Cardiac fibroblast (primary cell): ENCODE measurements at regions not wholly inside any gene's neighbourhood (a gene's known extent, or its start where the extent isn't known, plus 50 kb on each side); places are given as distances from the start of the nearest gene placed in this dataset.

ENCODE experiments used
- DNase-seq, 2 donors: peaks; one replicate each; pipeline versions ENCODE4 v3.0.0 to v3.0.0-alpha.2; 2010; ENCODE audit warnings: low read depth in 2 of 2
- H3K4me3 ChIP-seq, 2 donors: replicated peaks in 1 of 2; 1 replicate in 1 of 2; 2 replicates in 1 of 2; pipeline ENCODE4 v1.5.1; 2011; ENCODE audit warnings: low read depth in 2 of 2, low read length in 2 of 2, mild to moderate bottlenecking in 2 of 2, moderate library complexity in 1 of 2
- CTCF ChIP-seq: IDR thresholded peaks from one replicate; pipeline ENCODE4 v1.5.1; 2011; ENCODE audit warnings: low read depth, mild to moderate bottlenecking, low read length, inconsistent platforms

GRCh38 chr22:22348815-22349454 is 104.3 kb downstream of the VPREB1 start:
- TF ChIP-seq CTCF, result no peak
- H3K4me3 ChIP-seq, result no peak overlapping the region
- DNase-seq, result no peak

- no peak for TF ChIP-seq CTCF
- H3K4me3 ChIP-seq, result no peak overlapping the region
- no peak for DNase-seq
These were observed 104.9 kb downstream of the VPREB1 start for GRCh38 chr22:22349455-22349836.

GRCh38 chr22:22351366-22351765 is 106.8 kb downstream of the VPREB1 start:
- no peak overlapping the region for H3K4me3 ChIP-seq
- no peak for TF ChIP-seq CTCF
- DNase-seq, result no peak

GRCh38 chr22:22352371-22352999 is 107.9 kb downstream of the VPREB1 start:
- no peak for DNase-seq
- TF ChIP-seq CTCF, result no peak
- H3K4me3 ChIP-seq, result no peak overlapping the region

- TF ChIP-seq CTCF, result no peak
- no peak for DNase-seq
- no peak overlapping the region for H3K4me3 ChIP-seq
These were observed 110.7 kb downstream of the VPREB1 start for GRCh38 chr22:22355096-22355834.

GRCh38 chr22:22357024-22357883 is 112.7 kb downstream of the VPREB1 start:
- peak; percentile 73 to 79 for DNase-seq
- no peak overlapping the region for H3K4me3 ChIP-seq
- peak; percentile 74 for TF ChIP-seq CTCF
